Coronary artery (tissue), 2 donors: ENCODE measurements at regions not wholly inside any gene's neighbourhood (a gene's known extent, or its start where the extent isn't known, plus 50 kb on each side); places are given as distances from the start of the nearest gene placed in this dataset.

Experiments
- DNase-seq: peaks from one replicate; pipeline ENCODE4 v3.0.0-alpha.2; 2017; ENCODE audit warnings: low spot score
- H3K27ac ChIP-seq, 2 donors: fragments of 200-600 bp; sonication (generic); one replicate each; pipeline ENCODE4 v1.5.1; 2016 to 2019
- H3K4me3 ChIP-seq: fragments of 200-600 bp; sonication (generic); 2 replicates; pipeline ENCODE4 v1.5.1; 2016; ENCODE audit warnings: mild to moderate bottlenecking, moderate library complexity
- CTCF ChIP-seq: fragments of 200-600 bp; sonication (generic); IDR thresholded peaks from one replicate; pipeline ENCODE4 v1.5.1; 2019; ENCODE audit warnings: antibody characterized with exemption

GRCh38 chr14:84963518-84963917, 566.4 kb upstream of the FLRT2 start:
- H3K27ac ChIP-seq: no peak overlapping the region
- no peak overlapping the region for H3K4me3 ChIP-seq
- TF ChIP-seq CTCF: no peak
- DNase-seq: no peak

GRCh38 chr14:84965279-84965678, 564.7 kb upstream of the FLRT2 start:
- no peak overlapping the region for H3K4me3 ChIP-seq
- no peak overlapping the region for H3K27ac ChIP-seq
- no peak for TF ChIP-seq CTCF
- DNase-seq: no peak

GRCh38 chr14:84969501-84969900, 560.4 kb upstream of the FLRT2 start:
- H3K4me3 ChIP-seq: no peak overlapping the region
- DNase-seq: no peak
- no peak for TF ChIP-seq CTCF
- no peak overlapping the region for H3K27ac ChIP-seq

- DNase-seq: no peak
- no peak for TF ChIP-seq CTCF
- H3K4me3 ChIP-seq: no peak overlapping the region
Measured at GRCh38 chr14:84975241-84975902, 554.6 kb upstream of the FLRT2 start.

GRCh38 chr14:84976805-84977204, 553.1 kb upstream of the FLRT2 start:
- DNase-seq: no peak
- no peak overlapping the region for H3K4me3 ChIP-seq
- H3K27ac ChIP-seq: no peak overlapping the region
- no peak for TF ChIP-seq CTCF

More at GRCh38 chr14:84975241-84975902, 554.6 kb upstream of the FLRT2 start:
- no peak overlapping the region for H3K27ac ChIP-seq

GRCh38 chr14:84987042-84987441, 542.9 kb upstream of the FLRT2 start:
- no peak for TF ChIP-seq CTCF

GRCh38 chr14:84988357-84988756, 541.6 kb upstream of the FLRT2 start:
- no peak overlapping the region for H3K27ac ChIP-seq
- no peak for TF ChIP-seq CTCF
- DNase-seq: no peak

More at GRCh38 chr14:84987042-84987441, 542.9 kb upstream of the FLRT2 start:
- DNase-seq: no peak
- Histone ChIP-seq H3K4me3 (no peak overlapping the region), H3K27ac (no peak overlapping the region)

More at GRCh38 chr14:84988357-84988756, 541.6 kb upstream of the FLRT2 start:
- no peak overlapping the region for H3K4me3 ChIP-seq
